ENCODE measurements at regions not wholly inside any gene's neighbourhood (a gene's known extent, or its start where the extent isn't known, plus 50 kb on each side); places are given as distances from the start of the nearest gene placed in this dataset.
"Not testable (repeated sequence)": the region's sequence is repeated elsewhere in the genome, so short reads cannot be mapped to it uniquely, and the experiment has no call there.

GRCh38 chr7:121623130-121623872 is 227.2 kb upstream of the FAM3C start:
- in situ Hi-C loops (cut with MboI; ENCODE audit: low sequenced_read_pairs), result no loop called here

- in situ Hi-C loops (cut with MboI; ENCODE audit: low sequenced_read_pairs), result no loop called here
Observed at GRCh38 chr7:121621937-121622336, 225.8 kb upstream of the FAM3C start.

- in situ Hi-C loops (cut with MboI; ENCODE audit: low sequenced_read_pairs), result no loop called here
Observed at GRCh38 chr7:121620953-121621606, 225.0 kb upstream of the FAM3C start.

- in situ Hi-C loops (cut with MboI; ENCODE audit: low sequenced_read_pairs), result no loop called here
Observed at GRCh38 chr7:121620206-121620605, 224.1 kb upstream of the FAM3C start.

GRCh38 chr7:121618182-121618581 is 222.1 kb upstream of the FAM3C start:
- in situ Hi-C loops (cut with MboI; ENCODE audit: low sequenced_read_pairs), result no loop called here

- in situ Hi-C loops (cut with MboI; ENCODE audit: low sequenced_read_pairs), result no loop called here
Observed at GRCh38 chr7:121610243-121610642, 214.1 kb upstream of the FAM3C start.

- in situ Hi-C loops (cut with MboI; ENCODE audit: low sequenced_read_pairs), result no loop called here
Observed at GRCh38 chr7:121609208-121609607, 213.1 kb upstream of the FAM3C start.

- in situ Hi-C loops (cut with MboI; ENCODE audit: low sequenced_read_pairs), result no loop called here
Observed at GRCh38 chr7:121608785-121609184, 212.7 kb upstream of the FAM3C start.

- in situ Hi-C loops (cut with MboI; ENCODE audit: low sequenced_read_pairs), result not testable (repeated sequence)
Observed at GRCh38 chr7:121608183-121608582, 212.1 kb upstream of the FAM3C start.

- in situ Hi-C loops (cut with MboI; ENCODE audit: low sequenced_read_pairs), result no loop called here
Observed at GRCh38 chr7:121605317-121605680, 209.2 kb upstream of the FAM3C start.

GRCh38 chr7:121604627-121605316 is 208.7 kb upstream of the FAM3C start:
- in situ Hi-C loops (cut with MboI; ENCODE audit: low sequenced_read_pairs), result no loop called here

- in situ Hi-C loops (cut with MboI; ENCODE audit: low sequenced_read_pairs), result no loop called here
Observed at GRCh38 chr7:121603886-121604285, 207.8 kb upstream of the FAM3C start.

GRCh38 chr7:121599887-121600286 is 203.8 kb upstream of the FAM3C start:
- in situ Hi-C loops (cut with MboI; ENCODE audit: low sequenced_read_pairs), result no loop called here

- in situ Hi-C loops (cut with MboI; ENCODE audit: low sequenced_read_pairs), result no loop called here
Observed at GRCh38 chr7:121595758-121596696, 199.9 kb upstream of the FAM3C start.

- in situ Hi-C loops (cut with MboI; ENCODE audit: low sequenced_read_pairs), result no loop called here
Observed at GRCh38 chr7:121591926-121592325, 195.8 kb upstream of the FAM3C start.

- in situ Hi-C loops (cut with MboI; ENCODE audit: low sequenced_read_pairs), result no loop called here
Observed at GRCh38 chr7:121587435-121587834, 191.3 kb upstream of the FAM3C start.

- in situ Hi-C loops (cut with MboI; ENCODE audit: low sequenced_read_pairs), result no loop called here
Observed at GRCh38 chr7:121582258-121582657, 186.2 kb upstream of the FAM3C start.

GRCh38 chr7:121579639-121580038 is 183.5 kb upstream of the FAM3C start:
- in situ Hi-C loops (cut with MboI; ENCODE audit: low sequenced_read_pairs), result no loop called here

- in situ Hi-C loops (cut with MboI; ENCODE audit: low sequenced_read_pairs), result no loop called here
Observed at GRCh38 chr7:121578669-121579068, 182.6 kb upstream of the FAM3C start.

- in situ Hi-C loops (cut with MboI; ENCODE audit: low sequenced_read_pairs), result no loop called here
Observed at GRCh38 chr7:121576148-121576917, 180.2 kb upstream of the FAM3C start.

Measured in HL-60/S4 treated with retinoic acid at 250 ng/mL for 4 days and 3 days (cell line).